Endodermal cell (in vitro differentiated cells): ENCODE measurements at regions not wholly inside any gene's neighbourhood (a gene's known extent, or its start where the extent isn't known, plus 50 kb on each side); places are given as distances from the start of the nearest gene placed in this dataset.

Experiments used
- DNase-seq: peaks from one replicate; pipeline ENCODE4 v3.0.0-alpha.2; 2017
- H3K27ac ChIP-seq: 2 replicates; pipeline ENCODE4 v1.5.1; 2013; ENCODE audit warnings: mild to moderate bottlenecking, low read depth, low read length, moderate library complexity
- H3K27me3 ChIP-seq: 2 replicates; pipeline ENCODE4 v1.6.1; 2013; ENCODE audit warnings: mild to moderate bottlenecking, low read length, moderate library complexity; ENCODE audit not compliant: insufficient read depth, control insufficient read depth, poor library complexity, severe bottlenecking
- H3K36me3 ChIP-seq: 2 replicates; pipeline ENCODE4 v1.7.0; 2013; ENCODE audit warnings: mild to moderate bottlenecking, low read length, moderate library complexity; ENCODE audit not compliant: control insufficient read depth, insufficient read depth
- H3K4me1 ChIP-seq: one replicate; pipeline ENCODE4 v1.7.0; 2013; ENCODE audit warnings: low read length; ENCODE audit not compliant: control insufficient read depth, insufficient read depth
- H3K4me3 ChIP-seq: 2 replicates; pipeline ENCODE4 v1.5.1; 2013; ENCODE audit warnings: mild to moderate bottlenecking, low read length, moderate library complexity
- H3K9ac ChIP-seq: 2 replicates; pipeline ENCODE4 v1.6.1; 2013; ENCODE audit warnings: mild to moderate bottlenecking, low read length, moderate library complexity; ENCODE audit not compliant: poor library complexity, severe bottlenecking; ENCODE audit errors: extremely low read depth
- H3K9me3 ChIP-seq: 2 replicates; pipeline ENCODE4 v1.6.1; 2013; ENCODE audit warnings: mild to moderate bottlenecking, low read length, moderate library complexity; ENCODE audit not compliant: control insufficient read depth
- H3K27ac Mint-ChIP-seq: 2 replicates; pipeline ENCODE4 v1.8.0; 2020; ENCODE audit warnings: mixed read lengths
- H3K27me3 Mint-ChIP-seq: 2 replicates; pipeline ENCODE4 v1.8.0; 2021; ENCODE audit warnings: mild to moderate bottlenecking, mixed read lengths; ENCODE audit not compliant: insufficient read depth
- H3K36me3 Mint-ChIP-seq: 2 replicates; pipeline ENCODE4 v1.8.0; 2020; ENCODE audit warnings: low read depth, mixed read lengths
- H3K4me1 Mint-ChIP-seq: 2 replicates; pipeline ENCODE4 v1.8.0; 2020; ENCODE audit warnings: mixed read lengths
- H3K4me3 Mint-ChIP-seq: 2 replicates; pipeline ENCODE4 v1.8.0; 2020; ENCODE audit warnings: mild to moderate bottlenecking, moderate library complexity, mixed read lengths
- H3K9me3 Mint-ChIP-seq: 2 replicates; pipeline ENCODE4 v1.8.0; 2020; ENCODE audit warnings: mild to moderate bottlenecking, mixed read lengths
- WGBS, 2 experiments: methylation state at CpG; one replicate each; pipeline versions ENCODE4 v1.1.5 to v1.1.7; 2013; ENCODE audit warnings: missing lambda C conversion rate in 2 of 2, mixed read lengths in 1 of 2; ENCODE audit not compliant: insufficient coverage in 1 of 2, insufficient read length in 1 of 2; 5-methylcytosine and 5-hydroxymethylcytosine counted together
- TF ChIP-seq, protein P1 (sequence below): fragments of 200-600 bp; sonication (generic); conservative IDR thresholded peaks from 2 replicates; pipeline ENCODE4 v1.5.0; 2021; ENCODE audit warnings: antibody characterized with exemption, mild to moderate bottlenecking

DNA sequence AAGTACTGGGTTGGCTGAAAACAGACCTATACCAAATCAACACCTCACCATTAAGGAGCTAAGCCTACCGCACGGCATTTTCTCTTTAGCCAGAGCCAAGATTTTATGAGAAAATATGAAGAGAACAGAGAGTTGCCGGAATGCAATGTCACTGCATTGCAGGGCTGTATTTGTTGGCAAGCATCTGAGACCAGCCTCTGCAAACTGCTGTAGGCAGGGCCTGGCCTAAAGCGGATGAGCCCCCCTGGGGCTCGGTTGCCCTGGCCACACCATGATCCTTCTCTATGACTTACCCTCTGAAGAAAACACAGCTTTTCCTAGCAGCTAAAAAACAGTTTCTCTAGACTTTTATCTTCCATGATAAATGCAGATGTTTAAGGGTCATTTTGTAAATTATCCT lies 120.5 kb upstream of the SORBS2 start:
- no peak overlapping the region for H3K27ac ChIP-seq
- H3K4me1 ChIP-seq, result no peaks in the 10 kb centered on the region
- no peaks in the 10 kb centered on the region for H3K4me1 Mint-ChIP-seq
- H3K4me3 Mint-ChIP-seq, result no peak overlapping the region
- H3K36me3 ChIP-seq, result no peaks in the 10 kb centered on the region
- no peaks in the 10 kb centered on the region for H3K9me3 Mint-ChIP-seq
- H3K4me3 ChIP-seq, result no peak overlapping the region
- H3K27me3 ChIP-seq, result no peaks in the 10 kb centered on the region
- H3K27me3 Mint-ChIP-seq, result no peaks in the 10 kb centered on the region
- TF ChIP-seq, protein P1, sequence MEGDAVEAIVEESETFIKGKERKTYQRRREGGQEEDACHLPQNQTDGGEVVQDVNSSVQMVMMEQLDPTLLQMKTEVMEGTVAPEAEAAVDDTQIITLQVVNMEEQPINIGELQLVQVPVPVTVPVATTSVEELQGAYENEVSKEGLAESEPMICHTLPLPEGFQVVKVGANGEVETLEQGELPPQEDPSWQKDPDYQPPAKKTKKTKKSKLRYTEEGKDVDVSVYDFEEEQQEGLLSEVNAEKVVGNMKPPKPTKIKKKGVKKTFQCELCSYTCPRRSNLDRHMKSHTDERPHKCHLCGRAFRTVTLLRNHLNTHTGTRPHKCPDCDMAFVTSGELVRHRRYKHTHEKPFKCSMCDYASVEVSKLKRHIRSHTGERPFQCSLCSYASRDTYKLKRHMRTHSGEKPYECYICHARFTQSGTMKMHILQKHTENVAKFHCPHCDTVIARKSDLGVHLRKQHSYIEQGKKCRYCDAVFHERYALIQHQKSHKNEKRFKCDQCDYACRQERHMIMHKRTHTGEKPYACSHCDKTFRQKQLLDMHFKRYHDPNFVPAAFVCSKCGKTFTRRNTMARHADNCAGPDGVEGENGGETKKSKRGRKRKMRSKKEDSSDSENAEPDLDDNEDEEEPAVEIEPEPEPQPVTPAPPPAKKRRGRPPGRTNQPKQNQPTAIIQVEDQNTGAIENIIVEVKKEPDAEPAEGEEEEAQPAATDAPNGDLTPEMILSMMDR, result no peak
- H3K36me3 Mint-ChIP-seq, result no peaks in the 10 kb centered on the region
- no peak overlapping the region for H3K9ac ChIP-seq
- no peak for DNase-seq
- 83 to 90% methylated on average over 2 to 5 of the region's 5 CpGs for WGBS, 2 experiments
- H3K9me3 ChIP-seq, result no peaks in the 10 kb centered on the region
- no peak overlapping the region for H3K27ac Mint-ChIP-seq

DNA sequence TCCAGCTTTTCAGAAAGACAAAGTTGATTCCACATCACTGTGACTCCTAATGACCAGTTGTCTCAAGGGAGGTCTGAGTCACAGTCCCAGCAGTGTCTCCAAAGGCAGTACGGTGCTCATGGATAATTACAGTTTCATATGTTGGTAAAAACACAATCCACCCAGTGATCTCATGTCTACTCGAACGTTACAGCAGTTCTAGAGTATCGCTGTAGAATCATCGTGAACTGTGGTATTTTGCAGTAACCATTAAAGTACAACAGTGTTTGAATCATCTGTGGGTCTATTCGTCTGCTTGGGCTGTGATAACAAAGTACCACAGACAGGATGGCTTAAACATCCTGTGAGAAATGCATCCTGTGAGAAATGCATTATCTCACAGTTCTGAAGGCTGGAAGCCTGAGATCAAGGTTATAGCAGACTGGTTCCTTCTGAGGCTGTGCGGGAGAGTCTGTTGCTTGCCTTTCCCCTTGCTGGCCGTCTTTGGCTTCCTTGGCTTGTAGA lies 121.1 kb upstream of the SORBS2 start:
- Mint-ChIP-seq H3K4me1 (no peaks in the 10 kb centered on the region), H3K27me3 (no peaks in the 10 kb centered on the region), H3K36me3 (no peaks in the 10 kb centered on the region), H3K9me3 (no peaks in the 10 kb centered on the region), H3K27ac (no peak overlapping the region), H3K4me3 (no peak overlapping the region)
- TF ChIP-seq, protein P1, result no peak
- DNase-seq, result no peak
- H3K4me3 ChIP-seq, result no peak overlapping the region
- H3K9ac ChIP-seq, result no peak overlapping the region
- no peak overlapping the region for H3K27ac ChIP-seq
- H3K9me3 ChIP-seq, result no peaks in the 10 kb centered on the region
- WGBS, 2 experiments, result 94 to 96% methylated on average over 8 of the region's 8 CpGs
- no peaks in the 10 kb centered on the region for H3K36me3 ChIP-seq
- H3K4me1 ChIP-seq, result no peaks in the 10 kb centered on the region
- H3K27me3 ChIP-seq, result no peaks in the 10 kb centered on the region

GRCh38 chr4:185936650-185937376 lies 124.8 kb upstream of the SORBS2 start:
- H3K27me3 Mint-ChIP-seq, result no peaks in the 10 kb centered on the region
- H3K36me3 Mint-ChIP-seq, result no peaks in the 10 kb centered on the region

More at GRCh38 chr4:185936650-185937376, 124.8 kb upstream of the SORBS2 start:
- no peak overlapping the region for H3K27ac ChIP-seq
- 83 to 89% methylated on average over 5 to 10 of the region's 10 CpGs for WGBS, 2 experiments
- Mint-ChIP-seq H3K27ac (no peak overlapping the region), H3K4me3 (no peak overlapping the region), H3K4me1 (no peaks in the 10 kb centered on the region), H3K9me3 (no peaks in the 10 kb centered on the region)
- H3K36me3 ChIP-seq, result no peaks in the 10 kb centered on the region
- DNase-seq, result no peak
- H3K9me3 ChIP-seq, result no peaks in the 10 kb centered on the region
- no peaks in the 10 kb centered on the region for H3K4me1 ChIP-seq
- no peaks in the 10 kb centered on the region for H3K27me3 ChIP-seq
- H3K9ac ChIP-seq, result no peak overlapping the region
- TF ChIP-seq, protein P1, result no peak
- no peak overlapping the region for H3K4me3 ChIP-seq
